Activated B cell treated with CpG ODN at 0.5 μM for 24 hours (primary cell): ENCODE measurements at regions not wholly inside any gene's neighbourhood (a gene's known extent, or its start where the extent isn't known, plus 50 kb on each side); places are given as distances from the start of the nearest gene placed in this dataset.

Source experiments
- ATAC-seq: fragments of 200-7000 bp; cut with Tn5 transposase; one replicate; pipeline ENCODE4 v1.10.0; 2021; ENCODE audit warnings: low read depth, mild to moderate bottlenecking, moderate library complexity
- CTCF ChIA-PET: fragments of 350-600 bp; sonication (Branson Sonifier 250); formaldehyde crosslinking; loops from one replicate; lab custom pipeline; 2021; ENCODE audit warnings: antibody characterized with exemption; lab: Charles Lee
- POLR2A ChIA-PET: fragments of 350-600 bp; sonication (Branson Sonifier 250); formaldehyde crosslinking; loops from one replicate; lab custom pipeline; 2021; ENCODE audit warnings: antibody characterized with exemption; lab: Charles Lee
- DNase-seq: peaks from one replicate; pipeline ENCODE4 v3.0.0; 2022
- H3K27ac Mint-ChIP-seq: one replicate; pipeline ENCODE4 v1.8.0; 2020; ENCODE audit warnings: mixed read lengths
- H3K27me3 Mint-ChIP-seq: one replicate; pipeline ENCODE4 v1.8.0; 2021; ENCODE audit warnings: mixed read lengths
- H3K36me3 Mint-ChIP-seq: one replicate; pipeline ENCODE4 v1.8.0; 2021; ENCODE audit warnings: low read depth, mixed read lengths
- H3K4me1 Mint-ChIP-seq: one replicate; pipeline ENCODE4 v1.8.0; 2021; ENCODE audit warnings: mixed read lengths
- H3K4me3 Mint-ChIP-seq: one replicate; pipeline ENCODE4 v1.8.0; 2020; ENCODE audit warnings: mild to moderate bottlenecking, mixed read lengths
- H3K9me3 Mint-ChIP-seq: one replicate; pipeline ENCODE4 v1.8.0; 2020; ENCODE audit warnings: mixed read lengths
- intact Hi-C: fragments of 100-400 bp; cut with micrococcal nuclease; formaldehyde crosslinking; loops from one replicate; pipeline ENCODE4 v1.15.1; 2024
- TF ChIP-seq, protein P1 (sequence below): fragments of 200-600 bp; IDR thresholded peaks from one replicate; pipeline ENCODE4 v1.8.0; 2022; ENCODE audit warnings: antibody characterized with exemption, mild to moderate bottlenecking

DNA sequence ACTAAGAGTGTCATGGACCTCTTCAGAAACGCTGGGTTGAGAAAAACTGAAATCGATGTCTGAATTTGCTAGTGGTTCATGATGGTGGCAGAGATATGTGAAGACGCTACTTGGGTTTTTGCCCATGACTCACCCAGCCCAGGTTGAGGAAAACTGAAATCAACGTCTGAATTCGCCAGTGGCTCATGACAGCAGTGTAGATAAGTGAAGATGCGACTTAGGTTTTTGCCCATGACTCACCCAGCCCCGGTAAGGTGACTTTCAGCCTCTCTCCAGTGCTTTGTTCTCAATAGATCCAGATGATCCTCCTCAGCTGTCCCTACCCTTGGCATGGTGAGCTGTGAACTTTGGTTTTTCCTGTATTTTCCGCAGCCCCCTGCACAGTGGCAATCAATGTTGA lies 105.3 kb upstream of the SIX3 start:
- ATAC-seq: peak; percentile 18
- H3K27ac Mint-ChIP-seq: no peak overlapping the region

DNA sequence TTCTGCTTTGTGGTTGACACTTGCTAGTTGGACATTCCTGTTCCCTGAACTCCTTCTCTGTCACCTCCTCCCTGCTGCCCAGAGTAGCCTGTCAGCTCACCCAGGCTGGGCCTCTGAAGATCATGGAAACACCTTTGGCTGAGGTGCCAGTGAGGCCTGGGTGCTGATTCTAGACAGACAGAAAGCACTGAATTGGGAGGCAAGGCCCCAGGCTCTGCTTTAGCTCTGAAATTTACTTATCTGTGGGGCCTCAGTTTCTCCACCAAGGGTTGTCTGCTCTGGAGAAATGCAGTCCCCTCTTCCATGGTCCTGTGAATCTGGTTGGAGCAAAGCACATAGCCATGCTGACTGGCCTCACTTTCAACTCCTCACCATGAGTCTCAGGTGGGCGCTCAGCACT lies 104.6 kb upstream of the SIX3 start:
- no peak for ATAC-seq
- TF ChIP-seq, protein P1, sequence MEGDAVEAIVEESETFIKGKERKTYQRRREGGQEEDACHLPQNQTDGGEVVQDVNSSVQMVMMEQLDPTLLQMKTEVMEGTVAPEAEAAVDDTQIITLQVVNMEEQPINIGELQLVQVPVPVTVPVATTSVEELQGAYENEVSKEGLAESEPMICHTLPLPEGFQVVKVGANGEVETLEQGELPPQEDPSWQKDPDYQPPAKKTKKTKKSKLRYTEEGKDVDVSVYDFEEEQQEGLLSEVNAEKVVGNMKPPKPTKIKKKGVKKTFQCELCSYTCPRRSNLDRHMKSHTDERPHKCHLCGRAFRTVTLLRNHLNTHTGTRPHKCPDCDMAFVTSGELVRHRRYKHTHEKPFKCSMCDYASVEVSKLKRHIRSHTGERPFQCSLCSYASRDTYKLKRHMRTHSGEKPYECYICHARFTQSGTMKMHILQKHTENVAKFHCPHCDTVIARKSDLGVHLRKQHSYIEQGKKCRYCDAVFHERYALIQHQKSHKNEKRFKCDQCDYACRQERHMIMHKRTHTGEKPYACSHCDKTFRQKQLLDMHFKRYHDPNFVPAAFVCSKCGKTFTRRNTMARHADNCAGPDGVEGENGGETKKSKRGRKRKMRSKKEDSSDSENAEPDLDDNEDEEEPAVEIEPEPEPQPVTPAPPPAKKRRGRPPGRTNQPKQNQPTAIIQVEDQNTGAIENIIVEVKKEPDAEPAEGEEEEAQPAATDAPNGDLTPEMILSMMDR: no peak
- POLR2A ChIA-PET: no interaction called here
- intact Hi-C loops: no loop called here
- Mint-ChIP-seq H3K27me3 (peaks cover 7% of the 10 kb centered on the region), H3K27ac (no peak overlapping the region), H3K4me1 (no peaks in the 10 kb centered on the region), H3K36me3 (no peaks in the 10 kb centered on the region), H3K4me3 (no peak overlapping the region), H3K9me3 (peaks cover 12% of the 10 kb centered on the region)
- CTCF ChIA-PET: no interaction called here
- no peak for DNase-seq

More for the DNA sequence above, 105.3 kb upstream of the SIX3 start:
- H3K36me3 Mint-ChIP-seq: no peaks in the 10 kb centered on the region
- H3K9me3 Mint-ChIP-seq: peaks cover 12% of the 10 kb centered on the region
- POLR2A ChIA-PET: no interaction called here
- H3K4me3 Mint-ChIP-seq: no peak overlapping the region
- CTCF ChIA-PET: no interaction called here
- H3K27me3 Mint-ChIP-seq: peaks cover 7% of the 10 kb centered on the region
- TF ChIP-seq, protein P1: no peak
- intact Hi-C loops: no loop called here
- H3K4me1 Mint-ChIP-seq: no peaks in the 10 kb centered on the region
- DNase-seq: no peak

- no peaks in the 10 kb centered on the region for H3K36me3 Mint-ChIP-seq
- peaks cover 11% of the 10 kb centered on the region for H3K9me3 Mint-ChIP-seq
- CTCF ChIA-PET: no interaction called here
- no peak overlapping the region for H3K27ac Mint-ChIP-seq
- TF ChIP-seq, protein P1: no peak
- no peak overlapping the region for H3K4me3 Mint-ChIP-seq
- DNase-seq (no peak), ATAC-seq (no peak)
- peaks cover 11% of the 10 kb centered on the region for H3K27me3 Mint-ChIP-seq
- intact Hi-C loops: no loop called here
- H3K4me1 Mint-ChIP-seq: no peaks in the 10 kb centered on the region
- POLR2A ChIA-PET: no interaction called here
Measured at GRCh38 chr2:44838116-44838790, 103.2 kb upstream of the SIX3 start.

DNA sequence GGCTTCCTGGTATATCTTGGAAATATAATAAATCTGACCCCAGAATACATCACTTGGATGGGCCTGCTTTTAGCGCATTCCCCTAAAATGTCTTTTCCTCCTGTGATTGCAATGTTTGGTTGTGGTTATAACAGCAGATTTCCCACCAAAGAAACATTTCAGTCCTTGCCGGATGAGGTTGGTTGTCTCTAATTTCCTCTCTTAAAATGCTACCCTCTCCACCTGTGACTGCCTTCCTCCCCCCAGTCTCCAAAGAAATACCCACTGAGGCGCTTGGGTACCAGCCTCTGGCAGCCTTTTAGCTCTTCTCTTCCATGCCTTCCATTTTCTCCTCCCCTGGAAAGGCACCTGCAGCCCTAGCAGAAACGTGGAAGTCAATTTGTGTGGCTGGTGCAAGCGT lies 102.1 kb upstream of the SIX3 start:
- POLR2A ChIA-PET: no interaction called here
- no peaks in the 10 kb centered on the region for H3K4me1 Mint-ChIP-seq
- TF ChIP-seq, protein P1: no peak
- H3K9me3 Mint-ChIP-seq: peaks cover 3% of the 10 kb centered on the region
- ATAC-seq (no peak), DNase-seq (no peak)
- peaks cover 17% of the 10 kb centered on the region for H3K27me3 Mint-ChIP-seq
- no peak overlapping the region for H3K27ac Mint-ChIP-seq
- CTCF ChIA-PET: no interaction called here
- H3K36me3 Mint-ChIP-seq: no peaks in the 10 kb centered on the region
- intact Hi-C loops: no loop called here
- no peak overlapping the region for H3K4me3 Mint-ChIP-seq

- Mint-ChIP-seq H3K36me3 (no peaks in the 10 kb centered on the region), H3K9me3 (no peaks in the 10 kb centered on the region), H3K4me1 (no peaks in the 10 kb centered on the region), H3K27ac (no peak overlapping the region), H3K4me3 (no peak overlapping the region), H3K27me3 (peaks cover 22% of the 10 kb centered on the region)
- CTCF ChIA-PET: no interaction called here
- TF ChIP-seq, protein P1: no peak
- DNase-seq (no peak), ATAC-seq (no peak)
- intact Hi-C loops: no loop called here
- POLR2A ChIA-PET: no interaction called here
Measured at GRCh38 chr2:44839771-44840502, 101.6 kb upstream of the SIX3 start.
